GM18498 (cell line): ENCODE measurements at regions not wholly inside any gene's neighbourhood (a gene's known extent, or its start where the extent isn't known, plus 50 kb on each side); places are given as distances from the start of the nearest gene placed in this dataset.

Experiments
- ATAC-seq: cut with Tn5 transposase; IDR thresholded peaks from one replicate; pipeline ENCODE4 v1.9.1; 2021; ENCODE audit warnings: mild to moderate bottlenecking, moderate library complexity; ENCODE audit not compliant: unreplicated experiment

DNA sequence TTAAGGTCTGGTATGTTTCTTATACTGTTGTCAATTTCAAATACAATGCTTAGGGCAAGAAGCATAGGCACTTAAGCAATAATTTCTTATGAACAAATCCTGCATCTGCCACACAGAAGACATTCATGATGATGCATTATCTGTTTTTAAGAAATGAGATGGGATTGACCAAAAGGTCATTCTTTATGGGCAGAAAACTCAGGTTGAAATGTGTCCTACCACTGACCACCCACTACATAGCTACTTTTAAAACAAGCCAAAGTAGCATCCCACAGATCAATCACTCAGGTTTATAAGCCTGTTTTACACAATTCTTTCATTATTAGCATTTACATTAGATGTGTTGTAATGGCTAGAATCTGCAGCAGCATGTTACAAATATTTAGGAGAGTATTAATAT lies 617.8 kb downstream of the PCDH7 start:
- ATAC-seq = no peak

DNA sequence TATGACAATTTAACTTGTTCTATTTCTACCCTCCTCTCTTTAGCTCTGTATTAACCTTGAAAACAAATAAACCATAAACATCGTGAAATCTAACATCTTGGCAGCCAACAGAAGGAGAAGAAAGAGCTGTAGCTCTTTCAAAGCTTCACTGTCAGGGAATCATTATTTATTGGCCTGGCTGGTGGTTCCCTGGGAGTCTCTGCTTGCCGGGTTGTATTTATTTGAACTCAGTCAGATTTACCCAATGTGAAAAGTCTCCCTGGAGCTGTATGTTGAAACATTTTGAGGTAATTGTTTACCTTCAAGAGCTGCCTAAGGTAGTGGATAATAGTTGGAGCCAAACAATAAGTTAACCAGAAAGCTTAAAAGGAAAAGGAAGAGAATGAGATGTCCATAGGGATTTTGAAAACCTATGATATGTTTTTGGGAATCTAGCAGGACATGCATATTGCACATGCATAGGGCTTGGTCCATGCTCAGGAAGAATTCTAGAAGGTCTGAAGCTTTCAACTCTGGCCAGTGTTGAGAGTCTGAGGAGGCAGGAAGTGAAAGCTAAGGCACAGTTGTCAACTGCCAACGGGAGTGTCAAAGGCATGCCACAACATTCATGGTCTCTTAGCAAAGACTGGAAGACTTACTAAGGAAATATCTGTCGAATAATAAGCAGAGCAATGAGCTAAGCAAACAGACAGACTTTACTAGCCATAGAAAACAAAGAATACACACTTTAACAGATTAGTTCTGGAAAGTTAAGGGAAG lies 621.6 kb downstream of the PCDH7 start:
- ATAC-seq = no peak

DNA sequence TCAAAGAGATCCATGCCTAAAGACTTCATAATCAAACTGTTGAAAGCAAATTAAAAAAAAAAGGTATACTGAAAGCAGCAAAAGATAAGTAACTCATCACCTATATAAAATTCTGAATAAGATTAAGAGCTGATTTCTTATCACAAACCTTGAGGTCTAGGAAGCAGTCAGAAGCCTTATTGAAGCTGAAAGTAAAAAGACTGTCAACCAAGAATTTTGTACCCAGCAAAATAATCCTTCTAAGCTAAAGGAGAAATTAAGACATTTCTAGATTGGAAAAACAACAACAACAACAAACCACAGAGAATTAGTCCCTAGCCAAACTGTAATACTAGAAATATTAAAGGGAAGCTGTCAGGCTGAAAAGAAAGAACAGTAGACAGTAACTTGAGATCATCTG lies 622.9 kb downstream of the PCDH7 start:
- ATAC-seq = no peak

DNA sequence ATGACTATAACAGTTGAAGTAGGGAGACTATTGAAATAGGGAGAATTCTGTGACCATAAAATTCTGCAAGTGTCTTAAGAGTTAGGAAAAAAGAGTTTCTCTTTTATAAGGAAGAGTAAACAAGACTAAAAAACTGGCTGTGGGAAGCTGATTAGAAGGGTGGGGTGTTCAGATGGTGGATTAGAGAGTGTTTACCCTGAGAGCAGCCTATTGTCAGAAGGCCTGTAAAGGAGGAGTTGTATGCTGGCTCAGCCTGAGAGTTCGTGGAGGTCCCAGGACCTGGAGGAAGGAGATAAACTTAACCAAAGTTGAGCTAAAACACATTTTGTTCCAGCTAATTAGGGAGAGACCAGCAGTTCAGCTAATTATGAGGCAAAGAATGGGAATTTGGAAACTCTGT lies 629.7 kb downstream of the PCDH7 start:
- ATAC-seq = no peak

DNA sequence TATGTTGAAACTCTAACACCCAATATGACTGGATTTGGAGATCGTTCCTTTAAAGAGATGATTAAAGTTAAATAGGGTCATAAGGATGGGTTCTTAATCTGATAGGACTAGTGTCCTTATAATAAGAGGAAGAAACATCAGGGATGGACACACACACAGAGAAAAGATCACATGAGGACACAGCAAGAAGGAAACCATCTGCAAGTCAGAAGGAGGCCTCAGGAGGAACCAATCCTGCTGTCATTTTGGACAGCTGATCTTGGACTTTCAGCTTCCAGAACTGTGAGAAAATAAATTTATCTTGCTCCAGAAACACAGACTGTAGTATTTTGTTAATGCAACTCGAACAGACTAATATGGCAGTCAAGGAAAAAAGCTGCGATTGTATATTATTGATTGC lies 631.5 kb downstream of the PCDH7 start:
- ATAC-seq = no peak

DNA sequence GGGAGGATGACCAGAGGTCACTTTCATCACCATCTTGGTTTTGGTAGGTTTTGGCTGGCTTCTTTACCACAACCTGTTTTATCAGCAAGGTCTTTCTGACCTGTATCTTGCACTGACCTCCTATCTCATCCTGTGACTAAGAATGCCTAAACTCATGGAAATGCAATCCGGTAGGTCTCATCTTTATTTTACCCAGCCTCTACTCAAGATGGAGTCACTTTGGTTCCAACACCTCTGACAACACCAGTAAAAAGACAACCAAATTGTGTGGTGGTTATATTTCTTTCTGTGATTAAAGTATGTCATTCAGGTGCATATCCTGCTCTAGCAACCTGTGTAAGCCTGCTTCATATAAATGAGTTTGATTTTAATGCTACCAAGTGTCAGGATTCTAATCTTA lies 636.7 kb downstream of the PCDH7 start:
- no peak for ATAC-seq

DNA sequence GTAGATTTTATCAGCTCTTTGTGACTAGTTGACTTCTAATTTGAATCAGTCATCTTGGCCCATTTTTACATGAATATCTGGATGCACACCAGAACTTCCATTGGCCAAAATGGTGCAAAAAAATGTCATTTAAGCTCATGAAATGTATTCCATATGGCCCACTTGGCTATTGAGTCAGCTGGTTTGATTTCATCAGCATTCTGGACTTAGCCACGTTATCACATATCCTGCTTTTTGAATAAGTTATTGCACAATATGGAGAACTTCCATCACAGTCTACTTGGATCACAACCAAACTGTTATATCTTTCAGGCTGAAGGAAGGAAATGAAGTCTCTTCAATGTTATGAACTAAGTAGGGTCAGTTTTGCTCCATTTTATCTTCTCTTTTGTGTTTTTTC lies 640.6 kb downstream of the PCDH7 start:
- ATAC-seq = no peak

DNA sequence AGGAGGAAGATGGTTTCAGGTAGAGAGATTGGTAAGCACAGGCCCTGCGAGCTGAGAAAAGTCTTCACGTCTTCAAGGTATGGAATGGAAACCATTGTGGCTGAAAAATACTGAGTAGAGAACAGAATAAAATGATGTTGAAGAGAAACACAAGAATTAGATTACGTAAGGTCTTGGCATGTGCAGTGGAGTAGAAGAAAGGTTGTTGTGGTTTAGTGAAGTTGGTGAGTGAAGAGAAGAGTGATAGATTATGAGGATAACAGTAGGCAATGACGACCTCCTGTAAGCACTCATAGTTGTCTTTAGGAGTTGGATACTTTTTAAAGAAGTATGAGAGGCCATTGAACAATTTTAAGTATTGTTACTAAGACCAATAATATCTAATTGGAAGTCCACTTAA lies 642.6 kb downstream of the PCDH7 start:
- no peak for ATAC-seq

DNA sequence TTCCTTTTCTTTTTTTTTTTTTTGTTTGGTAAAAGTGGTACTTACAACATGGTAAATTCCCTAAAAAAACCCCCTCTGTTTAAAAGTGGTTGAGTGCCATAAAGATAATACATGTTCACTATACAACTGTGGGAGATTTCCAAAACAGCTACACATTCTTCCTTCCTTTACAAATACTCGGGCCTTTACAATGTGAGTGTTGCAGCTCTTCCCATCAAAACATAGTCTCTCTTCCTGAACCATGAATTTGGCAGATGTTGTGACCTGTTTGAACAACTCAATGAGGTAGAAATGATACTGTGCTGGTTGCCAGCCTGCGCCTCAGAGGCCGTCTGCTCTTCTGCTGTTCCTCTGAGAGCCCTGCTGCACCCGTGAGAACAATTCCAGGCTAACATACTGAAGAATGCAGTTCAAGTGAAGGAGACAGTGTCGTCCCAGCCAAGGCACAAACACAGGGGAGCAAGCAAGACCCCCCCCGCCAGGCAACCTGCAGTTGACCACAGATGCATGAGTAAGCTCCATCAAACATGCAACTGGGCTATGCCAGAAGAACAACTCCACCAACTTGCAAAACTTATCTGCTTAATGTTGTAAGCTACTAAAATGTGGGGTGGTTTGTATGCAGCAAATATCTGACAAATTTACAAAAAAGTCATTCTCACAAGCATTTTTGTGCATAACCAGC lies 645.0 kb downstream of the PCDH7 start:
- no peak for ATAC-seq

DNA sequence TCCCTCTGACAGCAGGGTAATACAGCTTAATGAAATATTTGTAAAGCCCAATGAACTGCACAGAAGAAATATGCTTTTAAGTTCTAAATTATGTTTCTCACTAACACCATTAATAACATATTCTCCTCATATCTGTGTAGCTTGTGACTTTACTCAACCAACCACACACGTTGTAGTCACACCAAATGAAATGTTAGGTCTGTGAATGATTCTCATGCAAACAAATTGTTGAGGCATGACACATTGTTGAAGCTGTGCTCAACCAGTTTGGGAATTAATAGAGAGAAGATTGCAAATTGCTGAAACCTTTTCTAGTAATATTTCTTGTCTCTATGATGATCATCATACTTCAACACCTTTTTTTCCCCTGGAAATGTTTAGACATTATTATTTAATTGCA lies 645.9 kb downstream of the PCDH7 start:
- ATAC-seq = no peak

DNA sequence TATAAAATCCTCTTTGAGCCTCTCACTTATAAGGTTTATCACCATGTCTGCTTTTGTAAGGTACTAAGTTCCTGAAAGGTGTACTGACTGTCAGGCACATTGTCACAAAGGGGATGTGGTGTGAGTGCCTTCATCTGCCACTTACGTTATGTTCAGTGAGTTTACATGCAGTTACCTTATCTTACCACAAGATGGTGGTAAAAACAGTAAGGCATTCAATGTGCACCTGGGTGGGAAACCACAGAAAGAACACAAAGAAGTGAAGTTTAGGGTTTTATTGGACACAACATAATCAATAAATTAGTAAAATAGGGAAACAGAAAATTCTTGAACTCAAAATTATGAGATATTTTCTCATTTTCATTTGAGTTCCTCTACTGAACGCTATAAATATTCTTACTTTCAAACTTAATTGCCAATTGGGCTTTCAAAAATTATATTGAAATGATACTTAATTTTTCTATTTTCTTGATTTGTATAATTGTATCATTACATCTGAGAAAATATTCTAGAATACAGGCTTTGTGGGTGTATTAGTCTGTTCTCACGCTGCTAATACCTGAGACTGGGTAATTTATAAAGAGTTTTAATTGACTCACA lies 650.8 kb downstream of the PCDH7 start:
- peak; percentile 93 for ATAC-seq

DNA sequence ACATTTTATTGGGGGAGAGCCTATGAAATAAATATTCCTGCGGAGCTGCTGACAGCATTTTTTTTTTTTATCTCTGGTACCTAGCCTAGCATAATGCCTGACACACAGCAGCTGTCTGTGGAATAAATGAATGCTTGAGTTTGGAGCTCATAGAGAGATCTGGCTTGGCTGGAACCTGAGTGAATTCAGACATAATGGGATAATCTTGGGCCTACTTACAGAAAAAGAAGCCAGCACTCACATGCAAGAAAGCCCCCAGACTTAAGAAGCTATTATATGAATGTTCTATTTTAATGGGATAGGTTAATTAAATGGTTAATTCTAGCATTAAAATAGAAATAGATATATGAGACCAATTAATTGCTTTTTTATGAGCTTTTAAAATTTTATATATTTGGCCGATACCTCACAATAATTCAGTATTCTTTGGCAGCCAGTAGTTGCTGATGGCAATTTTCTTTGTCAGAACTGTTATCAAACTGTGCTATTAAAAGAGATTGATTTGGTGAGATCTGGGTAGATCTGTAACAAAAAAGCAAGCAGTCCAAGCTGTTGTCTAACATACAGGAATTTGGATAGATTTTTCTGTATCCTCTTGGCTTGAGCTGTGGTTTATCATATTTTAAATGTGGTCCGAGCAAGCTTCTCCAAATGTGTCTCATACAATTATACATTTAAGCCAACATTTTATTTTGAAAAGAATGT lies 654.2 kb downstream of the PCDH7 start:
- no peak for ATAC-seq

DNA sequence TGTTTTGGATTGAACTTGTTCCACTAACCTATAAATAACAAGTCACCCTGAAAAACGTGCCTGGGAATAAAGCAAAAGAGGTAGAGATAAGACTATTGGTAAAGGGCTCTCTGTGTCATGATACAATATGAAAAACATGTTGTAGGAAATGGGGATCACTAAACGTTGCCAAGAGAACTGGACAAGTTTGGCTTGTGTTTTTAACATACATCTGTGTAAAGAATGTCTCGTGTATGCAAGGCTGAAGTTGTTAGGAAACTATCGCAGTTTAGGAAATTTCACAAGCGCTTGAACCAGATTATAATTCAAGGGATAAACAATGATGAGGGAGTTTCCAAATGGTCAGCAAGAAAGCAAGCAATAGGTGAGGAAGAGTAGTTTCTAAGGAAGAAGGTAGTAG lies 655.8 kb downstream of the PCDH7 start:
- no peak for ATAC-seq

DNA sequence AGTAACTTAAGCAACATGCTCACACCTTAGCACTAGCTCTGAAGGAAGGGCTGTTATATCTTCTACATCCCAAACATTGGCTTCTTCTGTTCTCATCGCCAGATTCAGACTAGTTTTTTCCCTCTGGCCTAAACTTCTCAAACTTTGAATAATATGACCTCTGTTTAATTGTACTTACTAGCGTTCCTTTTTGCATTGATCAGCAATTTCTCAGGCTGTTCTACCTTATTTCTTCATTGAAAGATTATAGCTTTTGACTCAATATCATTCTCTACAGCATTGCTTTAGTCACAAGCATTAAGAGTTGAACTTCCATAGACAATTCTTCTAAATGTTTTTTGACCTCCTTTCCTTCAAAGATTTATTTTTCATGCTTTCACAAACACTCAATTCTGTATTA lies 659.2 kb downstream of the PCDH7 start:
- no peak for ATAC-seq

DNA sequence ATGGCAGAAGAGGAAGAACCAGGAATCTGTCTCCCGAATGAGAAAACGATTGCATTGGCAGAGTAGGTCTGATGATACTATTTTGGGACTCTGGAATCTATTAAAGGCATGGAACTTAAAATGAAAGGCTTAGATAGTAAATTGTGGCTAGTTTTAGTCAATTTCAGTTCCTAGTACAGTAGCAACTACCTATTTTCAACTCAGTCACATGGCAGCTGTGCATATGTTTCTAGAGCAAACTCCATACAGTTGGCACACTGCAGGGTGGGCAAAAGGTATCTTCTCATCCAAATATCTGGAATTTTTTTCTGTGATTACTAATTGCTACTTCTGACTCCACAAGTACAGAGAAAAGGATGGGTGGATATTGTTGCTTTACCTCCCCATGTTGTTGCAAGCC lies 663.6 kb downstream of the PCDH7 start:
- no peak for ATAC-seq

DNA sequence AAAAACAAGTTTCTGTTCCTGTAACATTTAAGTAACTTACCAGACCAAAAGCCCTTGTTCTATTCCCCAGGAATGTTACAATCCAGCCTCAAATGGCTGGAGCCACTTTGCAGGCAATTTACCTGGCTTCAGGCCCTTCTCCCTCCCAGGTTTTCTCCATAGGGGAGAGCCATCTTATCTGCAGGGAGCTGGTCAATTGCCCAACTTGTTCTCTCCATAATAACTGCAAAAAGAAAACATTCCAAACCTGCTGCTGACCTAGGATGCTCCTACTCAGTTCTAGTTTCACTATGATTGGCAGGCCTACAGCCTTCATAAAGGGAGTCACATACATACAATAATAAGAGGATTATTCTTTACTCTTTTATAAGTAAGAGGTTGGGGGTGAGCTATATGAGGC lies 670.7 kb downstream of the PCDH7 start:
- ATAC-seq = no peak

DNA sequence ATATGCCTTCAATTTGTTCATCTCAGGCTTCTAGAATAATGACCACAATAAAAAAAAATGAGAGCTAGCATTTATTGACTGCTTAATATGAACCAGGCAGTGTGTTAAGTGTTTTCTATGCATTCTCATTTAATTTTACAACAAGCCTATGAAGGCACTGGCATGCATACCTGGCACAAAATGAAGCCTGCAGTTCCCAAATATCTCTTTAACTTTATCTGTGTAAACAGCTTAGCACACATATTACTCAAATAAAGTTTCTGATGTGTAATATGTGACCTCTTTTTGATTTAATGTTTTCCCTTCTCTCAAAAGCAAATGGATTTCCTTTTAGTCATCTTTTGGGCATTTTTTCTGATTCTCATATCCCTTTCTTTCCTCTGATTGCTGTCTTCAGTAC lies 671.8 kb downstream of the PCDH7 start:
- ATAC-seq = no peak

DNA sequence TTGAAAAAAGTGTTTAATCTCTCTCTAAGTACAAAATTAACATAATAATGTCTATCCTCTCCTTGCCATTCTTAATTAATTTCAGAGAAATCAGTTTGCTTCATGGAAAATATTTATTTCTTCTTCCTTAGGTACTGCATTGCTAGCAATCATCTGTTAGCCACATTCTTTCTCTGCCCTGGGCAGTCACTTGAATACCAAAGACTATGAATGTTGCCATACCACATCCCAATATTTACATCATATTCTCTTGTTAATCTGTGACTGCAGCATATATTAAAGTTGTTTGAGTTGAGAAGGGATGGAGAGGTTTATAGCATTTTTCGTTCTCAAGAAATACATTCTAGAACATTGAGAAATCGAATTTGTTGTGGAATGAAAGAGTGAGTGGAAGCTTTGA lies 672.8 kb downstream of the PCDH7 start:
- ATAC-seq = no peak

DNA sequence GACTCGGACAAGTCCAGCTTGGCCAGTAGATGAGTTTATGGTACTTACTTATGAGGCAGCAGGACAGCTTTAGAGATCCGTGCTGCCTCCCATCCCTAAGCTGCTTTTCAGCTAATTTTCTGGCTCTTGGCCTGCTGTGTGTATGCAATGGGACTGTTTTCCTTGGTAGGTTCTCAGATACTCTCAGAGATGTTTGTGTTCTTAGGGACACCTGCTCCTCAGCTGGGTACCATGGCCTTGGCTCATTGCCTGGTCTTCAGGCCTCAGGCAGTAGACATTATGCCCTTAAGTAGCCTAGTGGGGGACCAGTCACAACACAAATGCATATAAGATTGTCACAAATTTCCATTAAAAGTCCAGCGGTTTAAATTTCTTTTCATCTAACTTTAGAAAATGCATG lies 688.0 kb downstream of the PCDH7 start:
- ATAC-seq = no peak

DNA sequence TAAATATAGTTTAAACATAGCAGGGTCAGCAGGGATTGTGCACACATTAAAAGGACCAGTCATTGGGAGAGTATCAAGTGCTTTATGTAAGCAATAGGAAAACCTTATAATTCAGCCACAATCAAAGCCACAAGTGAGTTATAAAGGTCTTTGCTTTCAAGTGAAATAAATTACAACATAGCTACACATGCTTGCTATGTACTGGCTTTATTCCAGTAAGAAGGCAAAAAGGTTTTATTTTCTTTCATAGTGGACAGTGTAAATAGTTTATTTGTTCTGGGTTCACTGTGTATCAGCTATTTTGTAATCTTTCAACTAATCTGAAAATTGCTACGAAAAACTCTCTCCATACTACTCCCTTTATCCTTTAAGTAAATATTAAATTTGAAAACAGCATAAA lies 691.4 kb downstream of the PCDH7 start:
- ATAC-seq = no peak

DNA sequence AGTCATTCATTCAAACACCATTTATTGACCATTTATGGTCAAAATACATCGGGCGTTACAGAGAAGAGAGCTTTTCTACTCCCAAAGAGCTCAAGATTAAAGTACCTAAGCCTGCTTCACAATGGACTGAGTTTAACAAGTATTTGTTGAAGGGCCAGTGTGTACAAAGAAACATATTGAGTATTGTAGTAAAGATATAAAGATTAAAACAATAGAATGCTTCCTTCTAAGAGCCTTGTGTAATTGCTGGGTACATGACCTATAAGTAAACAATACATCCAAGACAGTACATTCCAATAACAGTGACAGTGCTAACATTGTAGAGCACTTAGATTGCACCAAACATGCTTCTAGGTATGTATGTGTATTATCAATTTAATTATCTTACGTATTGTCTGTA lies 695.5 kb downstream of the PCDH7 start:
- ATAC-seq = no peak

DNA sequence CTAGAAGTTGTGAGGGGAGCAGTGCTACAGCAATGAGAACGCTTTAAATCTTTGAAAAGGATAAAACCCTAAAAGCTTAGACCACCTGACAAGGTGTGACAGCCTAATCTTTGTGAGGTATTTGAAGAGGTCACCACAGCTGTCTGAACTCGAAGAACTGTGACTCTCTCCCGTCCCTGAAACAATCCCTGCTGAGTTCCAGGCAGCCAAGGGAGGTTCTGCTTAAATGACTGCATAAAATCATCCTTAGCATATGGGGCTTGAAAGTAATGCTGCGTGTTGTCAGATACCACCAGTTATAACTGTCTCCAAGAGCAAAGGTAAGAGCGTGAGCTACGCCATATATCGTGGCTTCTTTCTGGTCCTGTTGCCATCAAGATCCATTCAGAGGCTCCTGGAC lies 696.3 kb downstream of the PCDH7 start:
- no peak for ATAC-seq
